T-helper 2 cell treated with Interferon-gamma antibody and Interleukin-4, amounts not matched to agents 5 μg/mL and 100 μg/mL, for 36 hours (primary cell): ENCODE measurements at regions not wholly inside any gene's neighbourhood (a gene's known extent, or its start where the extent isn't known, plus 50 kb on each side); places are given as distances from the start of the nearest gene placed in this dataset.
"Not testable (repeated sequence)": the region's sequence is repeated elsewhere in the genome, so short reads cannot be mapped to it uniquely, and the experiment has no call there.

Experiments used
- DNase-seq: peaks from one replicate; pipeline ENCODE4 v3.0.0; 2021; ENCODE audit warnings: low spot score
- H3K27ac Mint-ChIP-seq: one replicate; pipeline ENCODE4 v1.8.0; 2021; ENCODE audit warnings: mild to moderate bottlenecking, mixed read lengths
- H3K27me3 Mint-ChIP-seq: one replicate; pipeline ENCODE4 v1.8.0; 2021; ENCODE audit warnings: low read depth, mixed read lengths
- H3K36me3 Mint-ChIP-seq: one replicate; pipeline ENCODE4 v1.8.0; 2021; ENCODE audit warnings: low read depth, mixed read lengths
- H3K4me1 Mint-ChIP-seq: one replicate; pipeline ENCODE4 v1.8.0; 2021; ENCODE audit warnings: low read depth, mixed read lengths
- H3K4me3 Mint-ChIP-seq: one replicate; pipeline ENCODE4 v1.8.0; 2022; ENCODE audit warnings: mild to moderate bottlenecking, moderate library complexity, mixed read lengths
- H3K9me3 Mint-ChIP-seq: one replicate; pipeline ENCODE4 v1.8.0; 2021; ENCODE audit warnings: mixed read lengths

DNA sequence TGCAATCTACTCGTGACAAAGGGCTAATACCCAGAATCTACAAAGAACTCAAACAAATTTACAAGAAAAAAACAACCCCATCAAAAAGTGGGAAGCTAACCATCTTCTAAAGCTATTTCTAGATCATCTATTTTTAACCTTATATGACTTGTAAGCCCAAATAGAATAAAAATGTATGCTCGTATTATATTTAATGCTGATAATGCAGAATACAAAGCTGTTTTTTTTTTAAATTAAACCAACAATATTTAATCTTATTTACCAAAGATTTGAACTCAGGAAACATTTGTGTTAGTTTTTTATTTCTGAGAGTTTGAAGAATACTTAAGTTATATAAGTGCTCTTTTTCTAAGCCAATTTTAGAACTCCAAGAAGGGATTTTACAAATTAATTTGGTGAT, 652.1 kb downstream of the LRRC70 start:
- Mint-ChIP-seq H3K36me3 (no peaks in the 10 kb centered on the region), H3K27ac (no peak overlapping the region), H3K27me3 (no peaks in the 10 kb centered on the region), H3K9me3 (peaks cover 4% of the 10 kb centered on the region), H3K4me3 (no peak overlapping the region), H3K4me1 (no peaks in the 10 kb centered on the region)
- no peak for DNase-seq

DNA sequence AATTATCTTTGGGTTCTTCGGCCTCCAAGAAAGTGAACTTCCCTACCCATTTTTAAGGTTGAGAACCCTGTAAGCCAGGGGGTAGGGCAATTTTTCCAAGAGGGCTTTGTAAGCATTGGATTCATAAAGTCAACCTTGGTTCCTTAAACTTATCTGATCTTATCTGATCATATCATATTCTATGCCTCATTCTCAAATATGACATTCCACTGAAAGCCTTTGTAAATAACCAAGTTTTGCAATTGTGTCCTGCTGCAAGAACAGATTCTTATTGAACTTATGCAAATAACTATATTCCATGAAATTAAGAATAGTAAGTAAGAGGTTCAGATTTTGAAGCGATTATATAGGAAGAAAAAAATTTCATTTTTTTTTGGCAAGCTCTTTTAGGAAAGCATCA, 649.5 kb downstream of the LRRC70 start:
- H3K27me3 Mint-ChIP-seq: no peaks in the 10 kb centered on the region
- DNase-seq: no peak
- H3K27ac Mint-ChIP-seq: no peak overlapping the region
- no peak overlapping the region for H3K4me3 Mint-ChIP-seq
- H3K9me3 Mint-ChIP-seq: peaks cover 4% of the 10 kb centered on the region
- no peaks in the 10 kb centered on the region for H3K36me3 Mint-ChIP-seq
- H3K4me1 Mint-ChIP-seq: no peaks in the 10 kb centered on the region

DNA sequence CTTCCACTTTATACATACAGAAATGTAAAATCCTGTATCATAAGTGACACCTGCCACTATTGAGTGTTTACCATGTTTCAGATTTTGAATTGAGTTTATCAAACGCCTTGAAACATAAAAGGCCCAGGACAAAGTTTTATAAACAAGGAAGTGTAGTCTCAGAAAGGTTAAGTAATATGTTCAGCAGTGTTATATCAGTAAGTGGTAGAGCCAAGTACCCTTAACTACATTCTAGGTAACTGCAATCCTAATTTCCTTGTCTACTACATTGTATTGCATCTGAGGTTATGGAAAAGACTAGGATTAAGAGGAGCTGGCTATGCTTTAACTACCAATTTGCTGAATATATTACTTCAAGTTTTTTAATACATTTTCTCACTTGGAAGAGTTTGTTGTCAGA, 641.6 kb downstream of the LRRC70 start:
- Mint-ChIP-seq H3K36me3 (no peaks in the 10 kb centered on the region), H3K4me3 (no peak overlapping the region), H3K27ac (no peak overlapping the region), H3K4me1 (no peaks in the 10 kb centered on the region), H3K27me3 (no peaks in the 10 kb centered on the region), H3K9me3 (no peaks in the 10 kb centered on the region)
- DNase-seq: no peak

DNA sequence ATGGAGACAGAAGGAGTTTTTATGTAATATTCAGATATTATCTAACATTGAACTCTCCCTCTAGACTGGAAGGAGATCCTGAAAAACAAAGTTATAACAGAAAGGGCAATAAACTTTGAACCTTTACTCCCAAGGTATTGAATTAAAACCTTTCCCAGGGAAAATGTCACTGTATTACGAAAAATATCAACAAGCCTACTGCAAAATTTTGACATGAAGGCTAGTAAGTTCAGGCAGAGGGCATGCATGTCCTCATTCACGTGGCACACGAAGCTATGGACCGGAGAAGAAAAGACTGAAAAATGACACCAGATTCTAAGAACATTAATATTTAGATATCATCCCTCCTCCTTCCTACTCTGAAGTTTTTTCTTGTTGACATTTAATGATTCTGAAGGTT, 638.8 kb downstream of the LRRC70 start:
- H3K27ac Mint-ChIP-seq: no peak overlapping the region
- no peaks in the 10 kb centered on the region for H3K36me3 Mint-ChIP-seq
- no peaks in the 10 kb centered on the region for H3K9me3 Mint-ChIP-seq
- no peak for DNase-seq
- H3K4me3 Mint-ChIP-seq: no peak overlapping the region
- no peaks in the 10 kb centered on the region for H3K27me3 Mint-ChIP-seq
- H3K4me1 Mint-ChIP-seq: no peaks in the 10 kb centered on the region

DNA sequence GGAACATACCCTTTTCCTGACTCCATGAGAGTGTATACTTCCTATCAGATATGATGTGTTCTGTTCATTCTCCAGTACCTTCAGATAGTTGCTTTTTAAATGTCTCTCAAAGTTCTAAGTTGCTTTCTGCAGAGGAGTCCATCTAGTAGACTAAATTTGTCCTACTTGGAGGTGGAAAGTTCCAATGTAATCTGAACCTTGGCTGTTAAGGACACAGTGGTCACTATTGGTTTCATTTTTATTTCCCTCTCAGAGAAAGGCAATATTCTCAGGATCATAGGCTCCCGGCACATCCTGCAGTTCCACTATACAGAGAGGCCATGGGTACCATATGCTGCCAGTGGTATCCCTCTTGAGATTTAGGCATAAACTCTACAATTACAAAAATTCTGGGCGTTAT, 634.6 kb downstream of the LRRC70 start:
- no peaks in the 10 kb centered on the region for H3K36me3 Mint-ChIP-seq
- DNase-seq: no peak
- H3K4me1 Mint-ChIP-seq: no peaks in the 10 kb centered on the region
- H3K27me3 Mint-ChIP-seq: no peaks in the 10 kb centered on the region
- no peak overlapping the region for H3K27ac Mint-ChIP-seq
- H3K4me3 Mint-ChIP-seq: no peak overlapping the region
- no peaks in the 10 kb centered on the region for H3K9me3 Mint-ChIP-seq

DNA sequence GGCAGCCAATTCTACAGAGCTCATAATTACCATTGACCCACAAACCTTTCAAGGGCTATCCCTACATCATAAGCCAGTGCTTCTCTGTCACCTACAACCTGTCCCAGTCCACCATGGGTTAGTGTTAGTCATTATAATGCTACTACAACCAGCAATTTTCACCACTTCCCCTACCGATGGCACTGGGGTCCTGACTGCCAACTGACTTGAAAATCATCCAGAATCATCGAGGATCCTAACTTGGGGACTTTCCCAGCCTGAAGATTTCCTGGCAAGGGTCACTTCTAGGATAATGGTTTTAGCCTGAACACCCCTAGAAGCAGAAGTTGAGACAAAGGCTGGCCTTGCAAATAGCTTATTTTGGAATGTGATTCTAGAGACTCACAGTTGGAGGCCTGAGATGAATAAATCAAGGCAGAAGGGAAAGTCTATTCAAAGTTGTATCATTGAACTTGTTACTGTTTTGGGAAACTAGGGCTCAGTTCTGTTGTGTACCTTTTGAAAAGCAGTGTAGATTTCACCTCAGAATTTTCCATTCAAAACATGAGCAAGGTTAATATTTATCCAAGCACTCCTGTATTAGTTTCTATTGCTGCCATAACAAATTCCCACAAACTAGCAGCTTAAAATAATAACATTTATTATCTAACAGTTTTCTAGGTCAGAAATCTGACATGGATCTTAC, 633.0 kb downstream of the LRRC70 start:
- no peak for DNase-seq
- peaks cover 5% of the 10 kb centered on the region for H3K9me3 Mint-ChIP-seq
- H3K27ac Mint-ChIP-seq: no peak overlapping the region
- H3K27me3 Mint-ChIP-seq: no peaks in the 10 kb centered on the region
- H3K36me3 Mint-ChIP-seq: no peaks in the 10 kb centered on the region
- no peak overlapping the region for H3K4me3 Mint-ChIP-seq
- H3K4me1 Mint-ChIP-seq: no peaks in the 10 kb centered on the region

DNA sequence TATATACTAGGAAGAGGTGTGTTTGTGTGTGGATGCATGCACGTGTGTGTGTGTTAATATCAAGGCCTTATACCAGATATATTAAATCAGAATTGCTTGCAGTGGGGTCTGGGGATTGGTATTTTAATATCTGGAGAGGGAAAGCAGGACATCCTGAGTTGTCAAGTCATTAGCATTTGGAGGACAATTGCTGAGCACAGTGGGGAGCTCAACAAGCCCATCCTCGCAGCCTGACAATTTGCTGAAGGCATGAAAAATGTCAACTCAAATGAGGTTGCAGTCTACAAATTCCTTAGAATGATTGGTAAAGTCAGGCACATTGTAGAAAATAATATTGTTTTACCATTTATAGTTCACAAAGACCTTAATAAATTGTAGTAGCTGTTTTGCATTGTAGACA, 627.4 kb downstream of the LRRC70 start:
- no peak overlapping the region for H3K27ac Mint-ChIP-seq
- H3K36me3 Mint-ChIP-seq: no peaks in the 10 kb centered on the region
- DNase-seq: no peak
- peaks cover 10% of the 10 kb centered on the region for H3K9me3 Mint-ChIP-seq
- H3K4me1 Mint-ChIP-seq: no peaks in the 10 kb centered on the region
- H3K27me3 Mint-ChIP-seq: no peaks in the 10 kb centered on the region
- no peak overlapping the region for H3K4me3 Mint-ChIP-seq

DNA sequence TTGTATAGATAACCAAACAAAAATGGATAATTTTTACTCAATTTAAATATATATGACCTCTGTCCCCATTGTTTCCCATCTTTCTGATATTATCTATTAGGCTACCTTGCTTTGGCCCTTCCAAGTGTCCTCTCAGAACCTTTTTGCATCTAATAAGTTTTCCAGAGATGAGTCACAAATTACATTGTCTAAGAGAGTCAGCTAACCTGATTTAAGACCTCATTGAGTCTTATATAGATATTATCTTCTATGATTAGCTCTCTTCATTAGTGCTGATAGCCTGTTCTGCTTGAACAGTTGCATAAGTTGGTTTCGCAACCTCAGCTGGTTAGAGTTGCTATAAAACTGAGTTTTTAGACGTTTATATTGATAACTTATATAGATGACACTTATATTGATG, 623.1 kb downstream of the LRRC70 start:
- Mint-ChIP-seq H3K9me3 (peaks cover 5% of the 10 kb centered on the region), H3K36me3 (no peaks in the 10 kb centered on the region)

DNA sequence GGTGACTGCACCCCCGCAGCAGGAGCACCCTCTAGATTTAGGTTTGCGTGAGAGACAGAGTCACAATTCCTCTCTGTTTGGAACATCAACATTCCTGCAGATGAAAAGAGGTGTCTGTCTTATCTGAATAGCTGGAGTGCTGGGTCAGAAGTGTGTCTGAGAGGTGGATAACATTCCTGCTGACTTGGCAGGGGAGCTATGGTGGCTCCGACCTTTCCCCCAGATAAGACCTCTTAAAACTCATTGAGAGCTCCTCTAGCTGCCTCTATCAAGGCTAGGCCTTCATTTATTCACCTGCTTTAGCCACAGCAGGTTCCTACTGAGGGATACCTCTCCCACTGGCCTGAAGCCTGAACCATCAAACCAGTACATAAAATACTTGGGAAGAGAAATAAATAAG, 615.5 kb downstream of the LRRC70 start:
- no peak for DNase-seq
- Mint-ChIP-seq H3K4me3 (no peak overlapping the region), H3K27me3 (no peaks in the 10 kb centered on the region), H3K9me3 (no peaks in the 10 kb centered on the region), H3K36me3 (no peaks in the 10 kb centered on the region), H3K4me1 (no peaks in the 10 kb centered on the region), H3K27ac (no peak overlapping the region)

More for the DNA sequence above, 623.1 kb downstream of the LRRC70 start:
- no peaks in the 10 kb centered on the region for H3K4me1 Mint-ChIP-seq
- no peak overlapping the region for H3K4me3 Mint-ChIP-seq
- DNase-seq: no peak
- no peak overlapping the region for H3K27ac Mint-ChIP-seq
- no peaks in the 10 kb centered on the region for H3K27me3 Mint-ChIP-seq

DNA sequence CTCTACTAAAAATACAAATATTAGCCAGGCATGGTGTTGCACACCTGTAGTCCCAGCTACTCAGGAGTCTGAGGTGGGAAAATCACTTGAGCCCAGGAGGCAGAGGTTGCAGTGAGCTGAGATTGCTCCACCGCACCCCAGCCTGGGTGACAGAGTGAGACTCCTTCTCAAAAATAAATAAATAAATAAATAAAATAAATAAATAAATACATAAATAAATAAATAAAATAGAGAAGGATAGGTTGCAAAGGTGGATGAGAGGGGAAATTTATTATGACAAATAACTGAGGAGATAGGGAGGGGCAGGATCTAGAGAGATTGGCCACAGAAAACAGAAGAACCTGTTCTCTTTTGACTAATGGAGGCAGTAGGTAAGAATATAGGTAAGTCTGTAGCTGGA, 601.6 kb downstream of the LRRC70 start:
- not testable (repeated sequence) for H3K27ac Mint-ChIP-seq, H3K4me1 Mint-ChIP-seq, H3K4me3 Mint-ChIP-seq, DNase-seq, H3K36me3 Mint-ChIP-seq, H3K9me3 Mint-ChIP-seq, H3K27me3 Mint-ChIP-seq

DNA sequence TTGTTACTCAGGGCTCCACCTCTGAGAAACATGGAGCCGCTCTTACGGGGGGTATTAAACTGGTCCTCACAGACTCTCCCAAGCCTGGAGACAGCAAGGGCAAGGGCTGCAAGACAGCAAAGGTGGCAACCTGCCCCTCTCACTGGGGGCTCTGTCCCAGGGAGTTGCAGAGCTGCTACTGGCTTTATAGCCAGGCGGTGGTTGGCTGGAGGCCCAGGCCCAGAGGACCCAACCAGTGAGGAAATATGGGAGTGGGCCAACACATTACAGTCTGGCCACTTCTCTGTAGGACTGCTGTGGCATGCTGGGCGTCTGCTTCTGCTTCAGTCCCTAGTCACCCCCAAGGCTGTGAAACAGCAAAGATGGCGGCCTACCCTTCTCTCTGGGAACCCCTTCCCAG, 597.2 kb downstream of the LRRC70 start:
- no peaks in the 10 kb centered on the region for H3K4me1 Mint-ChIP-seq
- no peak for DNase-seq
- H3K4me3 Mint-ChIP-seq: no peak overlapping the region
- no peaks in the 10 kb centered on the region for H3K36me3 Mint-ChIP-seq
- H3K27me3 Mint-ChIP-seq: no peaks in the 10 kb centered on the region
- H3K27ac Mint-ChIP-seq: no peak overlapping the region
- H3K9me3 Mint-ChIP-seq: no peaks in the 10 kb centered on the region

DNA sequence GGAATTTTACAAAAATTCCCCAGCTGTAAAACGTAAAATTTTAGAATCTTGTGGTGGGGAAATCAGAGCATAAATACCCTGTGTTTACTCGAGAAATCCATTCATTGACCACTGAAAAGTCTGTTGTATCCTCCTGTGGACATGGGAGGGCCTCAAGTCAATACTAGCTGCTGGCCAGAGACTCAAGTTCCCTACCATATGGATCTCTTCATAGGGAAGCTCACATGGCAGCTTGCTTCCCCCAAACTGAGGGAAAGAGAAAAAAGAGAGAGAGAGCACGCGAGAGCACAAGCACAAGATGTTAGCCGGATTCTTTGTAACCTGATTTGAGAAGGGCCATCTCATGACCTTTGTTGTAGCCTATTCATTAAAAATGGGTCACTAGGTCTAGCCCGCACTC, 591.9 kb downstream of the LRRC70 start:
- H3K4me3 Mint-ChIP-seq: no peak overlapping the region
- H3K27ac Mint-ChIP-seq: no peak overlapping the region
- H3K9me3 Mint-ChIP-seq: no peaks in the 10 kb centered on the region
- H3K27me3 Mint-ChIP-seq: no peaks in the 10 kb centered on the region
- H3K36me3 Mint-ChIP-seq: no peaks in the 10 kb centered on the region
- H3K4me1 Mint-ChIP-seq: no peaks in the 10 kb centered on the region
- DNase-seq: no peak

DNA sequence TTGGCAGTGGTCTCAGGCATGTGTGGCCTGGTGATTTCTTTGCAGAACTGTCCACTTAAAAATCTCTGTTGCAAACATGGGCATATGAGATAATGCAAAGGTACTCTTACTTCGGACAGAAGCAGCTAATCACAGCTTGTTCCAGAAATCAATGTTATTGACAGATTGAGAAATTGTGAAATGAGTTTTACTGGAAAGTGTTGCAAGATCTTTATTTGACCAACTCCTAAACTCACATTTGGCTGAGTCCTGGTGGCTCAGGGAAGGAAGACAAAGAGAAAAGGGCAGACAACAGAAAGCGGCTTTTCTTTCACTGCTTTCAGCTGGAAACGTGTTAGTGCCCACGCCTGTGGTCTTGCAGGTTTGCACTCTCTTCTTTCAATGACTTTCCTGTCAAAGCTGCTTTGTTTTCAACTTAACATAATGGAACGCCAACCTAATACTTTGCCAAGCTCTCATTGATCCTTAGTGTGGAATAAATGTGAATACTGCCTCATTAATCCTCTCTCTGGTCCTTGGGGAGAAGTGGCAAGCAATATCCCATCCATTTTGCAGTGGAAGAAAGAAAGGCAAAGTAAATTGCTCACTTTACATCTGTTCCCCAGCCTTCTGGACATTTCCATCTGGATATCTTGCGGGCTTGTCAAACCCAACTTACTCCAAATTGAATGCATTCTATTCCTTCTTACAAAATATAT, 586.4 kb downstream of the LRRC70 start:
- no peaks in the 10 kb centered on the region for H3K36me3 Mint-ChIP-seq
- H3K4me1 Mint-ChIP-seq: no peaks in the 10 kb centered on the region
- H3K4me3 Mint-ChIP-seq: no peak overlapping the region
- H3K27ac Mint-ChIP-seq: no peak overlapping the region
- H3K9me3 Mint-ChIP-seq: no peaks in the 10 kb centered on the region
- H3K27me3 Mint-ChIP-seq: no peaks in the 10 kb centered on the region
- no peak for DNase-seq

DNA sequence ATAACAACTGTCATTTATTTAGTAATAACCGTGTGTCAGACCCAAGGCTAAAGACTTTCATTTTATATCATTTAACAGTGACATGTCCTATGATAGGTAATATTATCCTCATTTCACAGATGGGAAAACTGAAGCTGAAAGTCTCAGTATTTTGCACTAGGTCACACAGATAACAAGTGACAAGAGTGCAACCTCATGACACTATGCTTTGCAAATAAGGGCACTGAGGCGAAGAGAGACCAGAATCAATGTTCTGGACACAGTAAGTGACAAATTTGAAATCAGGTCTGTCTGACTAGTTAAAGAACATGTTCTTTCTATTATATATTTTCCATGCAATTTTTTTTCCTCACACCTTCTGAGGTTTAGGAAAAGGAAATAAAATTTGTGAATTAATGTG, 585.7 kb downstream of the LRRC70 start:
- Mint-ChIP-seq H3K4me3 (no peak overlapping the region), H3K27me3 (no peaks in the 10 kb centered on the region), H3K4me1 (no peaks in the 10 kb centered on the region), H3K27ac (no peak overlapping the region), H3K36me3 (no peaks in the 10 kb centered on the region), H3K9me3 (no peaks in the 10 kb centered on the region)
- no peak for DNase-seq

DNA sequence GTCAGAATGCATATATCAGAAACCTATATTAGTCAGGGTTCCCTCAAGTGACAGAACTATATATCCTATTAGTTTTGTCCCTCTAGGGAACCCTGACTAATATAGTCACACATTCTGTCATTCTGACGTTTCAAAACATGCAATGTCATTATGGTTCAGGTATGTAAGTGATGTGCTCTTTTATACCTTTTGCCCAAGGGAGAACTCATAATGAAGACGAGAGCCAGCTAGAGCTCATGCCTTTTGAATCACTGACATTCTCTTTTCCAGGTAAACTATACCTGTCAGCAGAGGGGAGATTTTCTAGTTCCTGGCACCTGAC, 576.7 kb downstream of the LRRC70 start:
- no peak for DNase-seq
- Mint-ChIP-seq H3K9me3 (no peaks in the 10 kb centered on the region), H3K27ac (no peak overlapping the region), H3K4me3 (no peak overlapping the region), H3K27me3 (no peaks in the 10 kb centered on the region), H3K4me1 (no peaks in the 10 kb centered on the region), H3K36me3 (no peaks in the 10 kb centered on the region)
